Spleen (tissue), 11 donors: ENCODE measurements at regions not wholly inside any gene's neighbourhood (a gene's known extent, or its start where the extent isn't known, plus 50 kb on each side); places are given as distances from the start of the nearest gene placed in this dataset.
"Not testable (repeated sequence)": the region's sequence is repeated elsewhere in the genome, so short reads cannot be mapped to it uniquely, and the experiment has no call there.

Experiments used
- DNase-seq: peaks from one replicate; pipeline ENCODE4 v3.0.0-alpha.2; 2020
- H3K27ac ChIP-seq, 8 donors: fragments of 200-600 bp; sonication (generic) in 7 of 8; 1 replicate in 4 of 8; 2 replicates in 4 of 8; pipeline versions ENCODE4 v1.5.0 to v1.8.0; 2016 to 2021; ENCODE audit warnings: inconsistent platforms in 4 of 8, mild to moderate bottlenecking in 4 of 8, moderate library complexity in 1 of 8
- H3K27me3 ChIP-seq, 7 donors: fragments of 200-600 bp; sonication (generic) in 6 of 7; replicated peaks in 1 of 7; 1 replicate in 4 of 7; 2 replicates in 3 of 7; pipeline versions ENCODE4 v1.5.0 to v1.8.0; 2016 to 2021; ENCODE audit warnings: inconsistent platforms in 3 of 7, mild to moderate bottlenecking in 1 of 7
- H3K36me3 ChIP-seq, 6 donors: fragments of 200-600 bp; sonication (generic) in 5 of 6; 1 replicate in 4 of 6; 2 replicates in 2 of 6; pipeline versions ENCODE4 v1.5.0 to v1.8.0; 2016 to 2021; ENCODE audit warnings: inconsistent platforms in 2 of 6
- H3K4me1 ChIP-seq, 6 donors: fragments of 200-600 bp; sonication (generic) in 5 of 6; 1 replicate in 3 of 6; 2 replicates in 3 of 6; pipeline versions ENCODE4 v1.5.0 to v1.8.0; 2016 to 2021; ENCODE audit warnings: inconsistent platforms in 3 of 6
- H3K4me3 ChIP-seq, 8 donors: fragments of 200-600 bp; sonication (generic) in 7 of 8; 1 replicate in 4 of 8; 2 replicates in 4 of 8; pipeline versions ENCODE4 v1.5.0 to v1.8.0; 2016 to 2021; ENCODE audit warnings: inconsistent platforms in 4 of 8, mild to moderate bottlenecking in 4 of 8, moderate library complexity in 2 of 8
- H3K9me3 ChIP-seq, 8 donors: fragments of 200-600 bp; sonication (generic) in 7 of 8; 1 replicate in 4 of 8; 2 replicates in 4 of 8; pipeline versions ENCODE4 v1.5.0 to v1.8.0; 2016 to 2021; ENCODE audit warnings: inconsistent platforms in 4 of 8
- POLR2A ChIP-seq, 3 donors: fragments of 450-650 bp; IDR thresholded peaks; one replicate each; pipeline ENCODE4 v1.5.1; 2017; ENCODE audit warnings: antibody characterized with exemption in 3 of 3, mild to moderate bottlenecking in 1 of 3
- POLR2AphosphoS5 ChIP-seq, 3 donors: sonication (generic); formaldehyde crosslinking; IDR thresholded peaks; one replicate each; pipeline ENCODE4 v1.5.1; 2017; ENCODE audit warnings: antibody characterized with exemption in 3 of 3
- WGBS, 5 donors: extraction: QIAGEN DNeasy Blood & Tissue Kit in 3 of 5; methylation state at CpG; one replicate each; pipeline versions ENCODE4 v1.1.5 to v1.1.7; 2013 to 2018; 5-methylcytosine and 5-hydroxymethylcytosine counted together
- intact Hi-C: fragments of 100-400 bp; cut with DNase I; formaldehyde crosslinking; loops from one replicate; pipeline ENCODE4 v1.15.0; 2023; ENCODE audit warnings: low total_unique reads
- TF ChIP-seq, protein P1 (sequence below), 11 experiments: fragments of 200-600 bp in 7 of 11; fragments of 450-650 bp in 4 of 11; sonication (generic) in 4 of 11; IDR thresholded peaks in 8 of 11; conservative IDR thresholded peaks in 3 of 11; 1 replicate in 7 of 11; 2 replicates in 4 of 11; pipeline versions ENCODE4 v1.4.0 to v1.8.0; 2016 to 2021; ENCODE audit warnings: antibody characterized with exemption in 11 of 11, inconsistent platforms in 4 of 11, mild to moderate bottlenecking in 1 of 11
- donor health status: healthy with polysubstance abuse.
- donor health status: DM: no; HTN: no; CAD: no; lungs with moderate emphysema.
- donor health status: DM: no; HTN: no; CAD: no.
- donor health status: Bipolar disorder and iron deficiency.
- donor health status: healthy.
- donor health status: DM: no; HTN: no; CAD: no.
- donor health status: DM: yes; HTN: yes; CAD: no.

DNA sequence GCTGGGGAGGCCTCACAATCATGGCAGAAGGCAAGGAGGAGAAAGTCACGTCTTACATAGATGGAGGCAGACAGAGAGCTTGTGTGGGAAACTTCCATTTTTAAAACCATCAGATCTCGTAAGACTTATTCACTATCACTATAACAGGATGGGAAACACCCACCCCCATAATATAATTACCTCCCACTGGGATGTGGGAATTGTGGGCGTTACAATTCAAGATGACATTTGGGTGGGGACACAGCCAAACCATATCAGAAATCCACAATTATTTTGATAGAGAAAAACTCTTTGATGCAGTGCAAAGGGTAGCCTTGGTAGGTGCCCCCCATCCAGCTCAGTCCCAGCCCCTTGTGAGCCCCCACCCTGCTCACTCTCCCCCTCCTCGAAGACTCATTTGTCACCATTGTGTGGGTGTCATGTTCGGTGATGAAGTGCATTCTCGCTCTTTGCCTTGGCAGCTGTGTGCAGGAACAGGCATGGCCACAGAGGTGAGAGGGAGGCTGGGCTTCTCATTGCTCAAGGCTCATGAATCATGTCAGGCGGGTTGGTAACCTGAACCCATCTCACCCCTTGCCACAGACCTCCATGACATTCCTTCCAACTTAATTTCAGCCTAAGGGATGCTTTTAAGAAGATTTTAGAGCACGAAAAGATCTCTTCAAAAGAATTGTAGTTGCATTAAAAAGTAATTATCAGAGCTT, 75.9 kb downstream of the BUB3 start:
- no peak for DNase-seq

DNA sequence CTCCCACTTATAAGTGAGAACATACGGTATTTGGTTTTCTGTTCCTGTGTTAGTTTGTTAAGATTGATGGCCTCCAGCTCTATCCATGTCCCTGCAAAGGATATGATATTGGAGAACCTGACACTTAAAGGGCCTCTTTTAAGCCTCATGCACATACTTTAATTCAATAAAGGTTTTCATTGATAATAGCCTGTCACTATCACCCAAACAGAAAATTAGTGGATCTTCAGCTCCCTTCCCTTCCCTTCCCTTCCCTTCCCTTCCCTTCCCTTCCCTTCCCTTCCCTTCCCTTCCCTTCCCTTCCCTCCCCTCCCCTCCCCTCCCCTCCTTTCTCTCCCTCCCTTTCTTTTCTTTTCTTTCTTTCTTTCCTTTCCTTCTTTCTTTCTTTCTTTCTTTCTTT, 78.7 kb downstream of the BUB3 start:
- H3K4me1 ChIP-seq, intact Hi-C loops, DNase-seq, H3K4me3 ChIP-seq, H3K27me3 ChIP-seq, H3K27ac ChIP-seq: not testable (repeated sequence)
- peaks cover 0 to 58% (median 39%) of the 10 kb centered on the region in 8 donors for H3K9me3 ChIP-seq
- H3K36me3 ChIP-seq, result peaks cover 0 to 47% (median 0%) of the 10 kb centered on the region in 6 donors
- 88 to 98% (median 92%) methylated on average over 1 of the region's 1 CpG for WGBS, 5 donors

More for the DNA sequence above, 75.9 kb downstream of the BUB3 start:
- Histone ChIP-seq H3K27me3 (no peaks in the 10 kb centered on the region), H3K9me3 (peaks cover 0 to 41% (median 27%) of the 10 kb centered on the region in 8 donors), H3K4me3 (no peak overlapping the region), H3K27ac (no peak overlapping the region), H3K4me1 (no peaks in the 10 kb centered on the region), H3K36me3 (peaks cover 0 to 47% (median 0%) of the 10 kb centered on the region in 6 donors)
- WGBS, 5 donors, result 78 to 91% (median 84%) methylated on average over 8 of the region's 8 CpGs
- intact Hi-C loops, result no loop called here
- TF ChIP-seq POLR2AphosphoS5 (IDR thresholded peaks at IDR 0.05) (no peak), POLR2A (IDR thresholded peaks at IDR 0.05) (no peak)
- TF ChIP-seq, protein P1, sequence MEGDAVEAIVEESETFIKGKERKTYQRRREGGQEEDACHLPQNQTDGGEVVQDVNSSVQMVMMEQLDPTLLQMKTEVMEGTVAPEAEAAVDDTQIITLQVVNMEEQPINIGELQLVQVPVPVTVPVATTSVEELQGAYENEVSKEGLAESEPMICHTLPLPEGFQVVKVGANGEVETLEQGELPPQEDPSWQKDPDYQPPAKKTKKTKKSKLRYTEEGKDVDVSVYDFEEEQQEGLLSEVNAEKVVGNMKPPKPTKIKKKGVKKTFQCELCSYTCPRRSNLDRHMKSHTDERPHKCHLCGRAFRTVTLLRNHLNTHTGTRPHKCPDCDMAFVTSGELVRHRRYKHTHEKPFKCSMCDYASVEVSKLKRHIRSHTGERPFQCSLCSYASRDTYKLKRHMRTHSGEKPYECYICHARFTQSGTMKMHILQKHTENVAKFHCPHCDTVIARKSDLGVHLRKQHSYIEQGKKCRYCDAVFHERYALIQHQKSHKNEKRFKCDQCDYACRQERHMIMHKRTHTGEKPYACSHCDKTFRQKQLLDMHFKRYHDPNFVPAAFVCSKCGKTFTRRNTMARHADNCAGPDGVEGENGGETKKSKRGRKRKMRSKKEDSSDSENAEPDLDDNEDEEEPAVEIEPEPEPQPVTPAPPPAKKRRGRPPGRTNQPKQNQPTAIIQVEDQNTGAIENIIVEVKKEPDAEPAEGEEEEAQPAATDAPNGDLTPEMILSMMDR (IDR thresholded peaks at IDR 0.05 in 8 of 11, conservative IDR thresholded peaks at IDR 0.05 in 3 of 11), result no peak

DNA sequence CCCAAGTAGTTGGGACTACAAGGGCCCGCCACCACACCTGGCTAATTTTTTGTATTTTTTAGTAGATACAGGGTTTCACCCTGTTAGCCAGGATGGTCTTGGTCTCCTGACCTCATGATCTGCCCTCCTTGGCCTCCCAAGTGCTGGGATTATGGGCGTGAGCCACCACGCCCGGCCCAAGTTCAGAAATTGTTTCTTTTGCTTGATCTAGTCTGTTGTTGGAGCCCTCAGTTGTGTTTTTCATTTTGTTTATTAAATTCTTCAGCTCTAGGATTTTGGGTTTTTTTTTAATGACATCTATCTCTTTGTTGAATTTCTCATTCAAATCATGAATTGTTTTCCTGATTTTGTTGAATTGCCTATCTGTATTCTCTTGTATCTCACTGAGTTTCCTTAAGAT, 80.8 kb downstream of the BUB3 start:
- peaks cover 0 to 31% (median 0%) of the 10 kb centered on the region in 6 donors for H3K36me3 ChIP-seq
- H3K27ac ChIP-seq, H3K27me3 ChIP-seq, DNase-seq, H3K4me1 ChIP-seq, H3K4me3 ChIP-seq, intact Hi-C loops: not testable (repeated sequence)
- WGBS, 5 donors, result 96 to 100% (median 97%) methylated on average over 4 of the region's 4 CpGs
- peaks cover 0 to 58% (median 39%) of the 10 kb centered on the region in 8 donors for H3K9me3 ChIP-seq

DNA sequence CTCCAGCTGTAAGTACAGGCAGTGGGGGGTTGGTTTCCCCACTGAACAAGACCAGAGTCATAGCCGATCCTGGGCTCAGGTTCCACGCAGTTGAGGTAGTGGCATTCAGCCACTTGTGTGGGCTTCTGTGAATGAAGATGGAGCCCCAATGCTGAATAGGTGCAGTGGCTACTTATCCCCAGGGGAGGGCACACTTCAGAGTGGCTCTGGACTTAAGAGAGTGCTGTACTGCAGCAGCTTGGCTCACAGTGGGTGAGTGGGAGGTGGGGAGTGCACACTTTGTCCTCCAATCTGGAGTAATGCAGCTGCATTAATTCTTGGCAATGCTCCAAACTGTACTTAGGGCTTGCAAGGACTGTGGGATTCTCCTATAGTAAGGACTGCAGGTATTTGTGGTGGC, 81.9 kb downstream of the BUB3 start:
- no peak for DNase-seq
- Histone ChIP-seq H3K27ac (no peak overlapping the region), H3K4me1 (peaks cover 0 to 3% (median 0%) of the 10 kb centered on the region in 6 donors), H3K4me3 (no peak overlapping the region), H3K27me3 (no peaks in the 10 kb centered on the region), H3K36me3 (peaks cover 0 to 20% (median 0%) of the 10 kb centered on the region in 6 donors), H3K9me3 (peaks cover 0 to 53% (median 38%) of the 10 kb centered on the region in 8 donors)
- 91 to 100% (median 98%) methylated on average over 2 of the region's 2 CpGs; no CpG with 5 or more reads in 1 of the 5 donors for WGBS, 5 donors
- intact Hi-C loops, result no loop called here
- TF ChIP-seq, protein P1 (IDR thresholded peaks at IDR 0.05 in 8 of 11, conservative IDR thresholded peaks at IDR 0.05 in 3 of 11), result no peak
- no peak for TF ChIP-seq POLR2AphosphoS5 (IDR thresholded peaks at IDR 0.05)
- TF ChIP-seq POLR2A (IDR thresholded peaks at IDR 0.05), result no peak

DNA sequence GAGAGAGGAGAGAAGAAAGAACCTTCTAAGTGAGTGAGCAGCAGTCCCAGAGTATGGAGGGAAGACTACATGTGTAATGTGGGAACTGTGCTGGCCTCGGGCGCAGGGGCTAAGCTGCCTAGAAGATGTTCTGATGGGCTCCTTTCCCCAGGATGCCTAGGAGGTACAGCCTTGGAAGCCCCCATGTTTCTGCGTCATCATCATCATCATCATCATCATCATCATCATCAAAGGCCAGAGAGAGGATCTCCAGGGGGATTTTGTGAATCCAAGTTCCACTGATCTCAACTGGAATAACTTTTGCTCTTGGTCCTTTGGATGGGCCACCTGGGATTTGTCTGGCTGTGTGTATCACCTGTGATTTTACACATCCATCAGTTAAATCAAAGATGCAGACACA, 86.0 kb downstream of the BUB3 start:
- WGBS, 5 donors, result 88 to 96% (median 89%) methylated on average over 3 of the region's 3 CpGs
- H3K27ac ChIP-seq, result no peak overlapping the region
- H3K9me3 ChIP-seq, result peaks cover 0 to 15% (median 10%) of the 10 kb centered on the region in 8 donors
- no peaks in the 10 kb centered on the region for H3K27me3 ChIP-seq
- no peak overlapping the region for H3K4me3 ChIP-seq
- peaks cover 0 to 12% (median 3%) of the 10 kb centered on the region in 6 donors for H3K4me1 ChIP-seq
- no peak for DNase-seq
- TF ChIP-seq, protein P1 (IDR thresholded peaks at IDR 0.05 in 8 of 11, conservative IDR thresholded peaks at IDR 0.05 in 3 of 11), result no peak
- TF ChIP-seq POLR2A (IDR thresholded peaks at IDR 0.05) (no peak), POLR2AphosphoS5 (IDR thresholded peaks at IDR 0.05) (no peak)
- intact Hi-C loops, result no loop called here
- H3K36me3 ChIP-seq, result no peaks in the 10 kb centered on the region
